H1 (cell line): ENCODE measurements at regions not wholly inside any gene's neighbourhood (a gene's known extent, or its start where the extent isn't known, plus 50 kb on each side); places are given as distances from the start of the nearest gene placed in this dataset.

Source experiments
- CTCF ChIA-PET: fragments of 300-600 bp; sonication (Branson Sonifier 250); formaldehyde crosslinking; loops from one replicate; lab custom pipeline; 2021; ENCODE audit not compliant: partially characterized antibody; lab: Charles Lee
- POLR2A ChIA-PET: fragments of 300-600 bp; sonication (Branson Sonifier 250); formaldehyde crosslinking; loops from one replicate; lab custom pipeline; 2021; ENCODE audit warnings: inconsistent platforms; ENCODE audit not compliant: partially characterized antibody; lab: Charles Lee
- DNase-seq, 2 experiments: peaks; one replicate each; pipeline versions ENCODE4 v3.0.0 to v3.0.0-alpha.2; 2010 to 2022; ENCODE audit warnings: low spot score in 2 of 2, low read depth in 1 of 2, mixed read lengths in 1 of 2
- FAIRE-seq: peaks from 2 replicates; lab custom pipeline; 2011; peaks lifted over from hg19 to GRCh38; lab: Jason Lieb, UNC
- H2AFZ ChIP-seq: 2 replicates; pipeline ENCODE4 v1.8.1; 2012; ENCODE audit warnings: low read length, inconsistent platforms
- H2AK5ac ChIP-seq: 2 replicates; pipeline ENCODE4 v1.6.1; 2013; ENCODE audit warnings: low read depth, low read length
- H2BK120ac ChIP-seq: replicated peaks from 2 replicates; pipeline ENCODE3; 2013; ENCODE audit warnings: low read depth, low read length, inconsistent platforms
- H2BK12ac ChIP-seq: 2 replicates; pipeline ENCODE4 v1.6.1; 2013; ENCODE audit warnings: low read depth, low read length
- H2BK15ac ChIP-seq: 2 replicates; pipeline ENCODE4 v1.6.1; 2013; ENCODE audit warnings: low read length
- H2BK20ac ChIP-seq: 2 replicates; pipeline ENCODE4 v1.6.1; 2013; ENCODE audit warnings: low read length
- H2BK5ac ChIP-seq: 2 replicates; pipeline ENCODE4 v1.6.1; 2013; ENCODE audit warnings: low read depth, low read length
- H3K14ac ChIP-seq: 2 replicates; pipeline ENCODE4 v1.6.1; 2013; ENCODE audit warnings: inconsistent platforms; ENCODE audit not compliant: insufficient read length
- H3K18ac ChIP-seq: 2 replicates; pipeline ENCODE4 v1.6.1; 2013; ENCODE audit warnings: low read length; ENCODE audit errors: extremely low read depth
- H3K23ac ChIP-seq: 2 replicates; pipeline ENCODE4 v1.6.1; 2013; ENCODE audit warnings: inconsistent platforms; ENCODE audit not compliant: insufficient read length
- H3K23me2 ChIP-seq: 2 replicates; pipeline ENCODE4 v1.6.1; 2013; ENCODE audit warnings: low read depth, low read length
- H3K27ac ChIP-seq: 2 replicates; pipeline ENCODE4 v1.6.1; 2011; ENCODE audit warnings: low read depth, low read length, inconsistent platforms
- H3K27me3 ChIP-seq, 4 experiments: replicated peaks in 1 of 4; 1 replicate in 1 of 4; 2 replicates in 3 of 4; pipeline versions ENCODE4 v1.6.1 to v1.8.1; 2011 to 2013; ENCODE audit warnings: low read length in 3 of 4, mild to moderate bottlenecking in 3 of 4, inconsistent platforms in 2 of 4, mixed read lengths in 2 of 4, moderate library complexity in 1 of 4; ENCODE audit not compliant: control insufficient read depth in 3 of 4, insufficient read depth in 3 of 4; ENCODE audit errors: extremely low read depth in 1 of 4
- H3K36me3 ChIP-seq, 4 experiments: 2 replicates each; pipeline versions ENCODE4 v1.6.1 to v1.8.1; 2011 to 2013; ENCODE audit warnings: mild to moderate bottlenecking in 4 of 4, low read length in 3 of 4, moderate library complexity in 2 of 4, control low read depth in 1 of 4, inconsistent platforms in 1 of 4; ENCODE audit not compliant: insufficient read depth in 4 of 4, control insufficient read depth in 2 of 4
- H3K4ac ChIP-seq: replicated peaks from 2 replicates; pipeline ENCODE3; 2013; ENCODE audit warnings: low read length, low read depth, mixed read lengths, inconsistent platforms; ENCODE audit not compliant: insufficient read length
- H3K4me1 ChIP-seq, 4 experiments: replicated peaks in 1 of 4; 1 replicate in 1 of 4; 2 replicates in 3 of 4; pipeline versions ENCODE4 v1.6.1 to v1.8.1; 2011 to 2013; ENCODE audit warnings: low read length in 3 of 4, inconsistent platforms in 2 of 4, mixed read lengths in 1 of 4; ENCODE audit not compliant: insufficient read depth in 4 of 4, control insufficient read depth in 3 of 4
- H3K4me2 ChIP-seq, 2 experiments: 2 replicates each; pipeline versions ENCODE4 v1.6.1 to v1.8.1; 2011 to 2013; ENCODE audit warnings: low read depth in 2 of 2, low read length in 2 of 2, control low read depth in 1 of 2, inconsistent platforms in 1 of 2, mild to moderate bottlenecking in 1 of 2; ENCODE audit not compliant: insufficient read depth in 1 of 2
- H3K4me3 ChIP-seq, 4 experiments: fragments of 200-600, 300-600 bp in 1 of 4; sonication (generic), shearing (Covaris generic), sonication (Bioruptor Twin) in 1 of 4; 2 replicates each; pipeline versions ENCODE4 v1.5.1 to v1.8.1; 2011 to 2016; ENCODE audit warnings: low read length in 4 of 4, low read depth in 3 of 4, control low read depth in 2 of 4, inconsistent platforms in 2 of 4, mild to moderate bottlenecking in 2 of 4, mixed read lengths in 1 of 4, moderate library complexity in 1 of 4; ENCODE audit not compliant: insufficient read depth in 2 of 4; ENCODE audit errors: extremely low read depth in 1 of 4
- H3K56ac ChIP-seq: replicated peaks from 2 replicates; pipeline ENCODE3; 2013; ENCODE audit warnings: low read depth, mild to moderate bottlenecking, mixed read lengths, low read length, inconsistent platforms; ENCODE audit not compliant: insufficient read length
- H3K79me1 ChIP-seq: 2 replicates; pipeline ENCODE4 v1.6.1; 2013; ENCODE audit warnings: low read depth, low read length, control low read depth
- H3K79me2 ChIP-seq, 2 experiments: 2 replicates each; pipeline versions ENCODE4 v1.6.1 to v1.8.1; 2012 to 2013; ENCODE audit warnings: low read length in 2 of 2, mild to moderate bottlenecking in 2 of 2, inconsistent platforms in 1 of 2; ENCODE audit not compliant: insufficient read depth in 2 of 2, control insufficient read depth in 1 of 2
- H3K9ac ChIP-seq, 4 experiments: replicated peaks in 1 of 4; 1 replicate in 1 of 4; 2 replicates in 3 of 4; pipeline versions ENCODE4 v1.6.1 to v1.8.1; 2011 to 2013; ENCODE audit warnings: low read depth in 3 of 4, low read length in 3 of 4, control low read depth in 2 of 4, mild to moderate bottlenecking in 2 of 4, moderate library complexity in 2 of 4, inconsistent platforms in 1 of 4; ENCODE audit errors: extremely low read depth in 1 of 4
- H3K9me3 ChIP-seq, 2 experiments: 2 replicates each; pipeline versions ENCODE4 v1.6.1 to v1.8.1; 2012 to 2013; ENCODE audit warnings: mild to moderate bottlenecking in 2 of 2, moderate library complexity in 2 of 2, control low read depth in 1 of 2, inconsistent platforms in 1 of 2, low read depth in 1 of 2, low read length in 1 of 2, mixed read lengths in 1 of 2; ENCODE audit not compliant: insufficient read depth in 2 of 2
- H4K20me1 ChIP-seq, 2 experiments: replicated peaks in 1 of 2; 2 replicates each; pipeline versions ENCODE3 to v1.8.1; 2011 to 2013; ENCODE audit warnings: inconsistent platforms in 2 of 2, low read length in 2 of 2, mild to moderate bottlenecking in 1 of 2; ENCODE audit not compliant: insufficient read depth in 2 of 2, control insufficient read depth in 1 of 2
- H4K5ac ChIP-seq: 2 replicates; pipeline ENCODE4 v1.6.1; 2013; ENCODE audit warnings: low read length, low read depth, mixed read lengths, inconsistent platforms; ENCODE audit not compliant: insufficient read length
- H4K8ac ChIP-seq: 2 replicates; pipeline ENCODE4 v1.8.0; 2013; ENCODE audit warnings: mild to moderate bottlenecking, moderate library complexity, low read length, inconsistent platforms; ENCODE audit not compliant: insufficient read depth; ENCODE audit errors: extremely low read depth
- H4K91ac ChIP-seq: replicated peaks from 2 replicates; pipeline ENCODE3; 2013; ENCODE audit warnings: low read length, mixed read lengths, inconsistent platforms; ENCODE audit not compliant: insufficient read length
- CHD2 ChIP-seq: IDR thresholded peaks from 2 replicates; pipeline ENCODE4 v1.6.1; 2012; ENCODE audit warnings: low read length, improper control_type of control experiment
- CREB1 ChIP-seq: IDR thresholded peaks from 2 replicates; pipeline ENCODE4 v1.6.1; 2012; ENCODE audit warnings: inconsistent platforms
- FOSL1 ChIP-seq: IDR thresholded peaks from 2 replicates; pipeline ENCODE4 v1.6.1; 2011; ENCODE audit warnings: mild to moderate bottlenecking, low read depth, low read length, moderate library complexity; ENCODE audit not compliant: insufficient read depth
- HDAC2 ChIP-seq, 2 experiments: fragments of 300-600 bp in 1 of 2; sonication (generic) in 1 of 2; IDR thresholded peaks; 2 replicates each; pipeline ENCODE4 v1.6.1; 2011 to 2012; ENCODE audit warnings: low read depth in 2 of 2, low read length in 2 of 2, mild to moderate bottlenecking in 2 of 2, moderate library complexity in 2 of 2, borderline replicate concordance in 1 of 2, inconsistent platforms in 1 of 2
- JUN ChIP-seq: IDR thresholded peaks from 2 replicates; pipeline ENCODE4 v1.6.1; 2011; ENCODE audit warnings: low read depth, mild to moderate bottlenecking, improper control_type of control experiment, low read length
- RNF2 ChIP-seq: fragments of 200-900, 300-1000 bp; sonication (generic); IDR thresholded peaks from 2 replicates; pipeline ENCODE4 v1.7.1; 2016; ENCODE audit warnings: borderline replicate concordance, low read depth, mild to moderate bottlenecking, antibody characterized with exemption, low read length; ENCODE audit not compliant: poor library complexity, severe bottlenecking; ENCODE audit errors: missing control alignments
- SIX5 ChIP-seq: IDR thresholded peaks from 2 replicates; pipeline ENCODE4 v1.6.1; 2011; ENCODE audit warnings: mild to moderate bottlenecking, low read depth, low read length
- SP1 ChIP-seq: IDR thresholded peaks from 2 replicates; pipeline ENCODE4 v1.6.1; 2011; ENCODE audit warnings: low read depth, low read length
- SRF ChIP-seq: IDR thresholded peaks from 2 replicates; pipeline ENCODE4 v1.6.1; 2011; ENCODE audit warnings: mild to moderate bottlenecking, low read depth, low read length, moderate library complexity
- SUZ12 ChIP-seq: fragments of 200-600 bp; sonication (generic); IDR thresholded peaks from 2 replicates; pipeline ENCODE4 v1.6.1; 2012; ENCODE audit warnings: mild to moderate bottlenecking, inconsistent platforms, low read length, moderate library complexity, mixed read lengths
- WGBS, 2 experiments: shearing (Covaris generic) in 1 of 2; methylation state at CpG; one replicate each; pipeline versions ENCODE4 v1.1.6 to v1.1.7; 2013 to 2015; ENCODE audit warnings: low lambda C conversion rate in 2 of 2, mixed read lengths in 2 of 2, inconsistent platforms in 1 of 2, low coverage in 1 of 2, missing lambda C conversion rate in 1 of 2; ENCODE audit not compliant: insufficient replicate concordance in 2 of 2, insufficient coverage in 1 of 2, insufficient read length in 1 of 2; ENCODE audit errors: extremely low coverage in 1 of 2, missing lambda C conversion rate in 1 of 2; 5-methylcytosine and 5-hydroxymethylcytosine counted together
- TF ChIP-seq, protein P1 (sequence below): IDR thresholded peaks from 2 replicates; pipeline ENCODE4 v1.6.1; 2012; ENCODE audit warnings: inconsistent platforms
- TF ChIP-seq, protein P2 (sequence below): IDR thresholded peaks from 2 replicates; pipeline ENCODE4 v1.6.1; 2011; ENCODE audit warnings: low read length, improper control_type of control experiment

DNA sequence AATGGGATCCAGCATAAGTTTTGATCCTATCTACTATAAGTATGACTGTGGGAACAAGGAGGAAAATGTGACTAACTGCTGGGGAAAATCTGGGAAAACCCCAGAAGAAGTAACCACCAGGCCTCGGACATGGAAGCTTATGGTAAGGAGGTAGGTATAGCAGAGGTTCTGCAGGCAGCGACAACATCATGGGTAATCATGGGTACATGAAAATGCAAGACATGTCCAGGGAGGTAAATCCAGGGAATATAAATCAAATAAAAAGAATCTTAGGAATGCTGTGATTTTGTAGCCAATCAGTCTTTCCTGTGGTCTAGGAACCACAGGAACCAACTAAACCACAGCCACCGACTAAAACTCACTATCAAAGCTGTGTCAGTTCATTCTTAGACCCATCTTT, 168.3 kb upstream of the NPY start:
- CTCF ChIA-PET = no interaction called here
- no peak overlapping the region for H2BK120ac ChIP-seq
- no peak overlapping the region for H4K8ac ChIP-seq
- no peak overlapping the region for H2BK5ac ChIP-seq
- no peaks in the 10 kb centered on the region for H3K79me1 ChIP-seq
- no peak overlapping the region for H3K18ac ChIP-seq
- no peaks in the 10 kb centered on the region; a peak in 1 of 4 replicates for H3K9me3 ChIP-seq
- no peak overlapping the region for H2BK20ac ChIP-seq
- no peak overlapping the region for H4K5ac ChIP-seq
- no peaks in the 10 kb centered on the region for H4K20me1 ChIP-seq
- 90% methylated on average over 3 of the region's 3 CpGs; no CpG with 5 or more reads in 1 of the 2 experiments for WGBS, 2 experiments
- no peak overlapping the region for H2AFZ ChIP-seq
- no peak overlapping the region for H3K23ac ChIP-seq
- H2AK5ac ChIP-seq = no peak overlapping the region
- POLR2A ChIA-PET = no interaction called here
- no peaks in the 10 kb centered on the region for H3K27me3 ChIP-seq
- no peak for FAIRE-seq
- no peaks in the 10 kb centered on the region for H3K79me2 ChIP-seq
- no peak overlapping the region for H3K14ac ChIP-seq
- no peak for DNase-seq
- H3K4ac ChIP-seq = no peak overlapping the region
- no peak overlapping the region for H2BK15ac ChIP-seq
- no peak overlapping the region for H3K4me3 ChIP-seq
- peaks cover 0 to 5% (median 1%) of the 10 kb centered on the region in 4 experiments; a peak in 2 of 7 replicates for H3K4me1 ChIP-seq
- TF ChIP-seq, protein P1, sequence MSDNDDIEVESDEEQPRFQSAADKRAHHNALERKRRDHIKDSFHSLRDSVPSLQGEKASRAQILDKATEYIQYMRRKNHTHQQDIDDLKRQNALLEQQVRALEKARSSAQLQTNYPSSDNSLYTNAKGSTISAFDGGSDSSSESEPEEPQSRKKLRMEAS = no peak
- TF ChIP-seq SIX5 = no peak
- no peak for TF ChIP-seq CHD2
- TF ChIP-seq RNF2 = no peak
- TF ChIP-seq HDAC2 (IDR thresholded peaks at IDR 0.05; ENCODE audit: borderline replicate concordance in 1 of 2, low read depth in 2 of 2, low read length in 2 of 2) = no peak
- no peak for TF ChIP-seq SRF
- no peak for TF ChIP-seq SUZ12
- TF ChIP-seq CREB1 = no peak
- TF ChIP-seq SP1 = no peak
- TF ChIP-seq JUN = no peak
- TF ChIP-seq FOSL1 = no peak
- TF ChIP-seq, protein P2, sequence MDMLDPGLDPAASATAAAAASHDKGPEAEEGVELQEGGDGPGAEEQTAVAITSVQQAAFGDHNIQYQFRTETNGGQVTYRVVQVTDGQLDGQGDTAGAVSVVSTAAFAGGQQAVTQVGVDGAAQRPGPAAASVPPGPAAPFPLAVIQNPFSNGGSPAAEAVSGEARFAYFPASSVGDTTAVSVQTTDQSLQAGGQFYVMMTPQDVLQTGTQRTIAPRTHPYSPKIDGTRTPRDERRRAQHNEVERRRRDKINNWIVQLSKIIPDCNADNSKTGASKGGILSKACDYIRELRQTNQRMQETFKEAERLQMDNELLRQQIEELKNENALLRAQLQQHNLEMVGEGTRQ = no peak
- H3K27ac ChIP-seq = no peak overlapping the region
- no peak overlapping the region for H4K91ac ChIP-seq
- no peak overlapping the region for H3K9ac ChIP-seq
- no peaks in the 10 kb centered on the region for H3K23me2 ChIP-seq
- H2BK12ac ChIP-seq = no peak overlapping the region
- H3K4me2 ChIP-seq = no peak overlapping the region
- no peaks in the 10 kb centered on the region for H3K36me3 ChIP-seq
- no peak overlapping the region for H3K56ac ChIP-seq
